ENCODE measurements at regions not wholly inside any gene's neighbourhood (a gene's known extent, or its start where the extent isn't known, plus 50 kb on each side); places are given as distances from the start of the nearest gene placed in this dataset.

GRCh38 chr4:114509340-114509739, 89.3 kb upstream of the UGT8 start:
- TF ChIP-seq POLR2AphosphoS5 (IDR thresholded peaks at IDR 0.05) (no peak), EP300 (IDR thresholded peaks at IDR 0.05; ENCODE audit: low read depth) (no peak), CTCF (IDR thresholded peaks at IDR 0.05) (no peak), POLR2A (IDR thresholded peaks at IDR 0.05) (no peak)

Measured in transverse colon (tissue), 4 donors.